Vagina (tissue), 2 donors: ENCODE measurements at regions not wholly inside any gene's neighbourhood (a gene's known extent, or its start where the extent isn't known, plus 50 kb on each side); places are given as distances from the start of the nearest gene placed in this dataset.

Source experiments
- POLR2A ChIP-seq, 2 donors: fragments of 450-650 bp; IDR thresholded peaks; one replicate each; pipeline ENCODE4 v1.6.1; 2017; ENCODE audit warnings: antibody characterized with exemption in 2 of 2, mild to moderate bottlenecking in 2 of 2, moderate library complexity in 2 of 2
- POLR2AphosphoS5 ChIP-seq, 2 donors: sonication (generic); formaldehyde crosslinking; IDR thresholded peaks; one replicate each; pipeline ENCODE4 v1.9.0; 2017; ENCODE audit warnings: antibody characterized with exemption in 2 of 2, mild to moderate bottlenecking in 2 of 2, low read depth in 1 of 2; ENCODE audit not compliant: insufficient read depth in 1 of 2
- TF ChIP-seq, protein P1 (sequence below), 3 experiments: fragments of 450-650 bp in 2 of 3; fragments of 200-600 bp in 1 of 3; sonication (generic) in 1 of 3; IDR thresholded peaks; one replicate each; pipeline ENCODE4 v1.5.1; 2017 to 2019; ENCODE audit warnings: antibody characterized with exemption in 3 of 3, mild to moderate bottlenecking in 2 of 3, moderate library complexity in 2 of 3

DNA sequence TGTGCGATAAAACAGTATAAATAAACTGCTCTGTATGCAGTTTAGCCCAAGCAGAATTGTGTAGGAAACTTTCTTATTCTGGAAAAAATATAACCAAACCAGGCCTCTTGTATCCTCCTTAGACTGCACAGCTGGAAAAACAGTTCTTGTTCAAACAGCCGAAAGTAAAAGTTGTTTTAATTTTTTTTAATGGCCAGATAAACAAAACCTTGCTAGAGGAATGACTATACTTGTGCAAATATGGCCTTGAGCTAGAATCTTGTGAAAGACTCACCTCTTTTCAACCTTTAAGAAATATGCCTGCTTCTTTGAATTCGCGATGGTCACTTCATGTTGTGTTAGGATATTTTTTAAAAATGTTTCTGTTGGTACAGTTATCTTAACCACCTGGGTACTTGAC is 114.5 kb upstream of the MAF start:
- TF ChIP-seq POLR2A (IDR thresholded peaks at IDR 0.05) = no peak
- TF ChIP-seq, protein P1, sequence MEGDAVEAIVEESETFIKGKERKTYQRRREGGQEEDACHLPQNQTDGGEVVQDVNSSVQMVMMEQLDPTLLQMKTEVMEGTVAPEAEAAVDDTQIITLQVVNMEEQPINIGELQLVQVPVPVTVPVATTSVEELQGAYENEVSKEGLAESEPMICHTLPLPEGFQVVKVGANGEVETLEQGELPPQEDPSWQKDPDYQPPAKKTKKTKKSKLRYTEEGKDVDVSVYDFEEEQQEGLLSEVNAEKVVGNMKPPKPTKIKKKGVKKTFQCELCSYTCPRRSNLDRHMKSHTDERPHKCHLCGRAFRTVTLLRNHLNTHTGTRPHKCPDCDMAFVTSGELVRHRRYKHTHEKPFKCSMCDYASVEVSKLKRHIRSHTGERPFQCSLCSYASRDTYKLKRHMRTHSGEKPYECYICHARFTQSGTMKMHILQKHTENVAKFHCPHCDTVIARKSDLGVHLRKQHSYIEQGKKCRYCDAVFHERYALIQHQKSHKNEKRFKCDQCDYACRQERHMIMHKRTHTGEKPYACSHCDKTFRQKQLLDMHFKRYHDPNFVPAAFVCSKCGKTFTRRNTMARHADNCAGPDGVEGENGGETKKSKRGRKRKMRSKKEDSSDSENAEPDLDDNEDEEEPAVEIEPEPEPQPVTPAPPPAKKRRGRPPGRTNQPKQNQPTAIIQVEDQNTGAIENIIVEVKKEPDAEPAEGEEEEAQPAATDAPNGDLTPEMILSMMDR (IDR thresholded peaks at IDR 0.05) = no peak
- no peak for TF ChIP-seq POLR2AphosphoS5 (IDR thresholded peaks at IDR 0.05; ENCODE audit: insufficient read depth in 1 of 2, low read depth in 1 of 2)
